GM18498 (cell line): ENCODE measurements at regions not wholly inside any gene's neighbourhood (a gene's known extent, or its start where the extent isn't known, plus 50 kb on each side); places are given as distances from the start of the nearest gene placed in this dataset.
A peak's percentile ranks its signal among the peaks of the same experiment; 100 is the strongest.
"Not testable (repeated sequence)": the region's sequence is repeated elsewhere in the genome, so short reads cannot be mapped to it uniquely, and the experiment has no call there.

Experiments used
- ATAC-seq: cut with Tn5 transposase; IDR thresholded peaks from one replicate; pipeline ENCODE4 v1.9.1; 2021; ENCODE audit warnings: mild to moderate bottlenecking, moderate library complexity; ENCODE audit not compliant: unreplicated experiment

GRCh38 chr2:87500951-87501350 is 246.9 kb upstream of the PLGLB2 start:
- ATAC-seq = not testable (repeated sequence)

GRCh38 chr2:87502948-87503347 is 244.9 kb upstream of the PLGLB2 start:
- ATAC-seq = not testable (repeated sequence)

GRCh38 chr2:87505239-87505638 is 242.6 kb upstream of the PLGLB2 start:
- not testable (repeated sequence) for ATAC-seq

- ATAC-seq = not testable (repeated sequence)
Measured at GRCh38 chr2:87505909-87506308, 242.0 kb upstream of the PLGLB2 start.

GRCh38 chr2:87507378-87508348 is 240.2 kb upstream of the PLGLB2 start:
- ATAC-seq = not testable (repeated sequence)

GRCh38 chr2:87511195-87511778 is 236.6 kb upstream of the PLGLB2 start:
- not testable (repeated sequence) for ATAC-seq

GRCh38 chr2:87512864-87513530 is 234.9 kb upstream of the PLGLB2 start:
- ATAC-seq = not testable (repeated sequence)

GRCh38 chr2:87514034-87514433 is 233.9 kb upstream of the PLGLB2 start:
- peak; percentile 44 for ATAC-seq

- ATAC-seq = not testable (repeated sequence)
Measured at GRCh38 chr2:87514515-87514914, 233.4 kb upstream of the PLGLB2 start.

- not testable (repeated sequence) for ATAC-seq
Measured at GRCh38 chr2:87515226-87515625, 232.7 kb upstream of the PLGLB2 start.

- ATAC-seq = not testable (repeated sequence)
Measured at GRCh38 chr2:87515875-87516274, 232.0 kb upstream of the PLGLB2 start.

- ATAC-seq = not testable (repeated sequence)
Measured at GRCh38 chr2:87516369-87516967, 231.4 kb upstream of the PLGLB2 start.

- ATAC-seq = not testable (repeated sequence)
Measured at GRCh38 chr2:87517438-87517837, 230.4 kb upstream of the PLGLB2 start.

- ATAC-seq = not testable (repeated sequence)
Measured at GRCh38 chr2:87518066-87518465, 229.8 kb upstream of the PLGLB2 start.

GRCh38 chr2:87518547-87518946 is 229.3 kb upstream of the PLGLB2 start:
- ATAC-seq = not testable (repeated sequence)

GRCh38 chr2:87519158-87520011 is 228.5 kb upstream of the PLGLB2 start:
- ATAC-seq = peak; percentile 49

GRCh38 chr2:87521057-87521456 is 226.8 kb upstream of the PLGLB2 start:
- peak; percentile 56 for ATAC-seq

GRCh38 chr2:87521489-87521888 is 226.4 kb upstream of the PLGLB2 start:
- ATAC-seq = not testable (repeated sequence)

GRCh38 chr2:87524619-87525188 is 223.2 kb upstream of the PLGLB2 start:
- not testable (repeated sequence) for ATAC-seq
